ENCODE measurements at regions not wholly inside any gene's neighbourhood (a gene's known extent, or its start where the extent isn't known, plus 50 kb on each side); places are given as distances from the start of the nearest gene placed in this dataset.

DNA sequence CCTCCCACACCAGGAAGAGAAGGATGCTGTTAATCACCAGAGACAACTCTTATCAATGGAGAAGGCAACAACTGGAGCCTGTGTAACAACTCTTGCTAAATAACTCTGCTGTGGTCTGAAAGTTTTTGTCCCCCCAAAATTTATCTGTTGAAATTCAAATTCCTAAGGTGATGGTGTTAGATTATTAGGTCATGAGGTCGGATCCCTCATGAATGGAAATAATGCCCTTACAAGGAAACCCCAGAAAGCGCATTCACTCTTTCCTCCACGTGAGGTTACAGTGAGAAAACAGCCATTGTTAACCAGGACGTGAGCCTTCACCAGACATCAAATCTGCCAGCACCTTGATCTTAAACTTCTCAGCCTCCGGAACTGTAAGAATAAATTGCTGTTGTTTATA is 141.9 kb upstream of the CXADR start:
- TF ChIP-seq, protein P1, sequence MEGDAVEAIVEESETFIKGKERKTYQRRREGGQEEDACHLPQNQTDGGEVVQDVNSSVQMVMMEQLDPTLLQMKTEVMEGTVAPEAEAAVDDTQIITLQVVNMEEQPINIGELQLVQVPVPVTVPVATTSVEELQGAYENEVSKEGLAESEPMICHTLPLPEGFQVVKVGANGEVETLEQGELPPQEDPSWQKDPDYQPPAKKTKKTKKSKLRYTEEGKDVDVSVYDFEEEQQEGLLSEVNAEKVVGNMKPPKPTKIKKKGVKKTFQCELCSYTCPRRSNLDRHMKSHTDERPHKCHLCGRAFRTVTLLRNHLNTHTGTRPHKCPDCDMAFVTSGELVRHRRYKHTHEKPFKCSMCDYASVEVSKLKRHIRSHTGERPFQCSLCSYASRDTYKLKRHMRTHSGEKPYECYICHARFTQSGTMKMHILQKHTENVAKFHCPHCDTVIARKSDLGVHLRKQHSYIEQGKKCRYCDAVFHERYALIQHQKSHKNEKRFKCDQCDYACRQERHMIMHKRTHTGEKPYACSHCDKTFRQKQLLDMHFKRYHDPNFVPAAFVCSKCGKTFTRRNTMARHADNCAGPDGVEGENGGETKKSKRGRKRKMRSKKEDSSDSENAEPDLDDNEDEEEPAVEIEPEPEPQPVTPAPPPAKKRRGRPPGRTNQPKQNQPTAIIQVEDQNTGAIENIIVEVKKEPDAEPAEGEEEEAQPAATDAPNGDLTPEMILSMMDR (IDR thresholded peaks at IDR 0.05; ENCODE audit: low read length, missing control alignments) = no peak
- no peak for DNase-seq (ENCODE audit: low read depth)

DNA sequence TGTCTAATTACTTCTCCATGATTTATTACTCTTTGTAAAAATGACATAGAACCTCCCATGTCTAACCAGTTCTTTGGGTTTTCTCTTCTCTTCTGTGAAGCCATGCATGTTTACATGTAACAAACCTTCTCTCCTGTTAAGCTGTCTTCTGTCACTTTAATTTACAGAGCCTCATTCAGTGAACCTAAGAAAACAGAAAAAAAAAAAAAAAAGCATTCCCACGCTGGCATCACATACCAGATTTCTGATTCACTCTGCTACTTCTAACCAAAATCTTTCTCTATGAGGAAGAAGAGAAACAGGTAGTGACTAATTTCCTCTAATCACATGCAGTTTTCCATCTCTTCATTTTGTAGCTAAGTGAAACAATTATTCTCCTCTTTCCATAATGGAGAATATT is 141.4 kb upstream of the CXADR start:
- TF ChIP-seq, protein P1 (IDR thresholded peaks at IDR 0.05; ENCODE audit: low read length, missing control alignments) = no peak
- peak; percentile 75 for DNase-seq (ENCODE audit: low read depth)
- H3K4me3 ChIP-seq (replicated peaks; ENCODE audit: low read depth, low read length) = no peak overlapping the region

More for the DNA sequence above, 141.9 kb upstream of the CXADR start:
- no peak overlapping the region for H3K4me3 ChIP-seq (replicated peaks; ENCODE audit: low read depth, low read length)

- TF ChIP-seq, protein P1 (IDR thresholded peaks at IDR 0.05; ENCODE audit: low read length, missing control alignments) = no peak
- no peak overlapping the region for H3K4me3 ChIP-seq (replicated peaks; ENCODE audit: low read depth, low read length)
- DNase-seq (ENCODE audit: low read depth) = no peak
These were observed 140.6 kb upstream of the CXADR start for GRCh38 chr21:17372200-17372599.

- DNase-seq (ENCODE audit: low read depth) = no peak
- TF ChIP-seq, protein P1 (IDR thresholded peaks at IDR 0.05; ENCODE audit: low read length, missing control alignments) = no peak
- no peak overlapping the region for H3K4me3 ChIP-seq (replicated peaks; ENCODE audit: low read depth, low read length)
These were observed 126.3 kb upstream of the CXADR start for GRCh38 chr21:17386498-17386897.

DNA sequence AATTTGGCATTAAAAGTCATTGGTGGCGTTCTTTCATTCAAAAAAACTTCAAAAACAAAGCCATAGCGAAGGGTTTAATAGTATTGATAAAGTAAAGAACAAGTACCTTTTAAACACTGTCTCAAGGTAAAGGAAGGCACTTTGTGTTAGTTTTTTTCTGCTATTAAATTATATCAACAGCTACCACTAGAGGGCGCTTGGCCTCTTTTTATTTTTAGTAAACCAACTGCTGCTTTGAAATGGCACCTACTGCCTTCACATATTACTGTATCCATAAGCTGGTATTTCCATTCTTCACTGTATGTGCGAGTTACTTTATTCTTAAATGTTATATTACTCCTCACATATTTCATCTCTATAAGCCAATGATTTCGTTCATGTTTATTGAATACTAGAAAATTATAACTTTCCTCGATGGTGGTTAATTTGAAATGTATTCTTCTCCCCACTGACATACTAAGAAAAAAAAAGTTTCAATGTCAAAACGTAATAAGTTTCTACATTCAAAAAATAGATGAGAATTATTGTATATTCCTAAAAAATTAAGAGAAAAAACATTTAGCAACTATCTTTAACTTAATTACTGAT is 125.7 kb upstream of the CXADR start:
- peak; percentile 80 for DNase-seq (ENCODE audit: low read depth)
- TF ChIP-seq, protein P1 (IDR thresholded peaks at IDR 0.05; ENCODE audit: low read length, missing control alignments) = peak; percentile 56
- no peak overlapping the region for H3K4me3 ChIP-seq (replicated peaks; ENCODE audit: low read depth, low read length)

GRCh38 chr21:17388226-17388625 is 124.6 kb upstream of the CXADR start:
- DNase-seq (ENCODE audit: low read depth) = no peak
- H3K4me3 ChIP-seq (replicated peaks; ENCODE audit: low read depth, low read length) = no peak overlapping the region
- TF ChIP-seq, protein P1 (IDR thresholded peaks at IDR 0.05; ENCODE audit: low read length, missing control alignments) = no peak

DNA sequence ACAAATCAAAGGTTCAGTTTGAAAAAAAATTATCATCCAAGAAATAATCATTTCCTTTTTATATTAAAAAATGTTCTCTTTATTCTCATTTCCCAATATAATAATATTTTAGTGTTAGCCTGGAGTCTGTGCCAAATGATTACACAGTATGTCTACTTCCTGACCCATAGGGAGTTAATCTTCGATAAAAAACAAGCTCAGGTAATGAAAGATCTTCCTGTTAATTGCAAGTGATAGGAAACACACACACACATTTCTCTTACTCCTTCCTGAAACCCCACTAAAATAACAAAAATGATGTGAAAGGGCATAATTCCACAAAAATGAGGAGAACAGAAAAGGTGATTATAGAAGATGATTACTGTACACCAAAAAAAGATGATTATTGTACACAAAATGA is 123.5 kb upstream of the CXADR start:
- DNase-seq (ENCODE audit: low read depth) = no peak
- TF ChIP-seq, protein P1 (IDR thresholded peaks at IDR 0.05; ENCODE audit: low read length, missing control alignments) = no peak

More for the DNA sequence above, 123.5 kb upstream of the CXADR start:
- no peak overlapping the region for H3K4me3 ChIP-seq (replicated peaks; ENCODE audit: low read depth, low read length)

Data from fibroblast of pulmonary artery (primary cell).